ENCODE measurements at regions not wholly inside any gene's neighbourhood (a gene's known extent, or its start where the extent isn't known, plus 50 kb on each side); places are given as distances from the start of the nearest gene placed in this dataset.

- TF ChIP-seq RFX5 (IDR thresholded peaks at IDR 0.05; ENCODE audit: low read depth, low read length): no peak
- TF ChIP-seq NFE2L2 (IDR thresholded peaks at IDR 0.05; ENCODE audit: low read depth, low read length): no peak
- TF ChIP-seq CEBPB (IDR thresholded peaks at IDR 0.05; ENCODE audit: low read depth, low read length): no peak
- TF ChIP-seq MAFK (IDR thresholded peaks at IDR 0.05; ENCODE audit: low read depth, low read length): no peak
- TF ChIP-seq MXI1 (IDR thresholded peaks at IDR 0.05; ENCODE audit: borderline replicate concordance, low read depth, low read length): no peak
- no peak for TF ChIP-seq FOS (IDR thresholded peaks at IDR 0.05; ENCODE audit: low read depth, low read length)
- dilution Hi-C loops (cut with HindIII; ENCODE audit: low sequenced_read_pairs, unreplicated experiment): no loop called here
- Histone ChIP-seq H3K18ac (ENCODE audit: low read depth, low read length) (no peak overlapping the region), H2BK20ac (ENCODE audit: low read depth, low read length) (no peak overlapping the region), H4K8ac (ENCODE audit: low read depth in 2 of 2, low read length in 2 of 2) (no peak overlapping the region), H3K4me2 (ENCODE audit: low read depth, low read length) (no peak overlapping the region), H3K27me3 (ENCODE audit: control insufficient read depth, insufficient read depth, low read length) (no peaks in the 10 kb centered on the region), H3K9me1 (ENCODE audit: insufficient read depth, low read length) (no peaks in the 10 kb centered on the region), H2BK15ac (ENCODE audit: low read depth, low read length) (no peak overlapping the region), H3K79me1 (ENCODE audit: low read depth in 1 of 2, low read length in 2 of 2) (no peaks in the 10 kb centered on the region), H3K36me3 (ENCODE audit: control insufficient read depth, insufficient read depth, low read length) (no peaks in the 10 kb centered on the region), H3K27ac (ENCODE audit: insufficient read depth, low read length) (no peak overlapping the region), H2AFZ (replicated peaks; ENCODE audit: low read length, poor library complexity) (no peak overlapping the region), H3K14ac (replicated peaks; ENCODE audit: low read depth, low read length) (no peak overlapping the region), H4K20me1 (ENCODE audit: insufficient read depth, low read length) (no peaks in the 10 kb centered on the region), H3K4me3 (ENCODE audit: insufficient read depth, low read depth, low read length) (no peak overlapping the region), H3K4ac (ENCODE audit: low read depth, low read length) (no peak overlapping the region), H2AK5ac (ENCODE audit: low read depth, low read length) (no peak overlapping the region), H3K9me3 (ENCODE audit: control insufficient read depth, insufficient read depth, low read length) (peaks cover 25% of the 10 kb centered on the region), H2AK9ac (replicated peaks; ENCODE audit: low read depth, low read length, poor library complexity) (no peak overlapping the region), H4K5ac (ENCODE audit: low read depth, low read length) (no peak overlapping the region), H3K56ac (ENCODE audit: extremely low read depth, insufficient read depth, low read length) (no peak overlapping the region), H4K91ac (ENCODE audit: insufficient read depth, low read depth, low read length) (no peak overlapping the region), H3K9ac (ENCODE audit: low read depth, low read length) (no peak overlapping the region), H2BK120ac (ENCODE audit: low read depth, low read length) (no peak overlapping the region), H2BK5ac (ENCODE audit: low read depth, low read length, poor library complexity, severe bottlenecking) (no peak overlapping the region), H3K4me1 (ENCODE audit: control insufficient read depth, insufficient read depth, low read length) (no peaks in the 10 kb centered on the region), H3K23ac (ENCODE audit: low read depth, low read length) (no peak overlapping the region)
- POLR2A ChIA-PET (ENCODE audit: unreplicated experiment): no interaction called here
- in situ Hi-C loops (cut with MboI; ENCODE audit: low sequenced_read_pairs): no loop called here
- BruUV-seq (replicated peaks): no TSS peak
- intact Hi-C loops (cut with micrococcal nuclease): no loop called here
- CTCF ChIA-PET: no interaction called here
- DNase-seq (no peak), ATAC-seq (ENCODE audit: low read depth) (no peak)
- no CpG with 5 or more reads among the region's 2 CpGs for WGBS, 2 experiments (ENCODE audit: extremely low coverage in 2 of 2, insufficient read length in 1 of 2)
Observed at GRCh38 chr2:16043627-16044026, 103.3 kb downstream of the MYCN start.

Data from IMR-90 (cell line).